GM18517 (cell line): ENCODE measurements at regions not wholly inside any gene's neighbourhood (a gene's known extent, or its start where the extent isn't known, plus 50 kb on each side); places are given as distances from the start of the nearest gene placed in this dataset.

Experiments
- ATAC-seq: cut with Tn5 transposase; IDR thresholded peaks from one replicate; pipeline ENCODE4 v1.9.1; 2021; ENCODE audit warnings: mild to moderate bottlenecking, moderate library complexity; ENCODE audit not compliant: unreplicated experiment

- peak; percentile 66 for ATAC-seq
Observed at GRCh38 chr13:40069173-40070044, 413.9 kb downstream of the COG6 start.

- no peak for ATAC-seq
Observed at GRCh38 chr13:40070357-40070756, 414.9 kb downstream of the COG6 start.

- no peak for ATAC-seq
Observed at GRCh38 chr13:40072663-40073120, 417.2 kb downstream of the COG6 start.

- ATAC-seq: no peak
Observed at GRCh38 chr13:40074338-40074737, 418.9 kb downstream of the COG6 start.

- no peak for ATAC-seq
Observed at GRCh38 chr13:40075281-40075680, 419.8 kb downstream of the COG6 start.

- no peak for ATAC-seq
Observed at GRCh38 chr13:40076765-40077362, 421.4 kb downstream of the COG6 start.

- no peak for ATAC-seq
Observed at GRCh38 chr13:40077396-40078027, 422.1 kb downstream of the COG6 start.

GRCh38 chr13:40079721-40080120 lies 424.3 kb downstream of the COG6 start:
- no peak for ATAC-seq

- ATAC-seq: no peak
Observed at GRCh38 chr13:40080676-40081075, 425.2 kb downstream of the COG6 start.

GRCh38 chr13:40082639-40083038 lies 427.2 kb downstream of the COG6 start:
- no peak for ATAC-seq

GRCh38 chr13:40083841-40084240 lies 428.4 kb downstream of the COG6 start:
- no peak for ATAC-seq

- ATAC-seq: no peak
Observed at GRCh38 chr13:40084934-40085333, 429.5 kb downstream of the COG6 start.

GRCh38 chr13:40087091-40088002 lies 431.9 kb downstream of the COG6 start:
- no peak for ATAC-seq

GRCh38 chr13:40094056-40094455 lies 438.6 kb downstream of the COG6 start:
- ATAC-seq: no peak

GRCh38 chr13:40095695-40096356 lies 440.4 kb downstream of the COG6 start:
- ATAC-seq: no peak

GRCh38 chr13:40096357-40096901 lies 441.0 kb downstream of the COG6 start:
- no peak for ATAC-seq

- no peak for ATAC-seq
Observed at GRCh38 chr13:40098246-40098645, 442.8 kb downstream of the COG6 start.

GRCh38 chr13:40101708-40102359 lies 446.4 kb downstream of the COG6 start:
- peak; percentile 68 for ATAC-seq

GRCh38 chr13:40102360-40102727 lies 446.9 kb downstream of the COG6 start:
- ATAC-seq: no peak
